H54 (cell line): ENCODE measurements at regions not wholly inside any gene's neighbourhood (a gene's known extent, or its start where the extent isn't known, plus 50 kb on each side); places are given as distances from the start of the nearest gene placed in this dataset.

ENCODE experiments used
- DNase-seq: peaks from one replicate; pipeline ENCODE4 v3.0.0; 2011; ENCODE audit warnings: low spot score, mixed read lengths; ENCODE audit not compliant: insufficient read length
- FAIRE-seq: peaks from 3 replicates; lab custom pipeline; 2011; peaks lifted over from hg19 to GRCh38; lab: Jason Lieb, UNC
- POLR2A ChIP-seq: IDR thresholded peaks from 2 replicates; pipeline ENCODE4 v1.6.1; 2011; ENCODE audit warnings: low read depth, mild to moderate bottlenecking, low read length

DNA sequence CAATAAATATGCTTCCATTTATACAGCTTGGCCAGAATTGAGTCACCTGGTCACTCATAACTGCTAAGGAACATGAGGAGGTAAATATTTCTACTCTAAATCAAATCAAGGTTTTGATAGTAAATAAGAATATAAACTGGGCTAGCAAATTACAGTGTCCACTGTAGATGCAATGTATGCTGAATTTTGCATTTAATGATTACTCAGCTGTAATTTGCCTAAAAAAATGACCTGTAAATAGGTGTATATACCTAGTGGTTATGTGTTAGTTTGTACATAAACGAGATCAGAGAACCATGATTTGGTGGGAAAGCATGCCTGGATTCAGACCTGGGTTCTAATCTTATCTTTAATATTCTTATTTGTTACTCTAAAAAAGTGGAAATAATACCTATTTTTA lies 76.6 kb upstream of the CNTN1 start:
- no peak for FAIRE-seq
- no peak for DNase-seq
- no peak for TF ChIP-seq POLR2A

DNA sequence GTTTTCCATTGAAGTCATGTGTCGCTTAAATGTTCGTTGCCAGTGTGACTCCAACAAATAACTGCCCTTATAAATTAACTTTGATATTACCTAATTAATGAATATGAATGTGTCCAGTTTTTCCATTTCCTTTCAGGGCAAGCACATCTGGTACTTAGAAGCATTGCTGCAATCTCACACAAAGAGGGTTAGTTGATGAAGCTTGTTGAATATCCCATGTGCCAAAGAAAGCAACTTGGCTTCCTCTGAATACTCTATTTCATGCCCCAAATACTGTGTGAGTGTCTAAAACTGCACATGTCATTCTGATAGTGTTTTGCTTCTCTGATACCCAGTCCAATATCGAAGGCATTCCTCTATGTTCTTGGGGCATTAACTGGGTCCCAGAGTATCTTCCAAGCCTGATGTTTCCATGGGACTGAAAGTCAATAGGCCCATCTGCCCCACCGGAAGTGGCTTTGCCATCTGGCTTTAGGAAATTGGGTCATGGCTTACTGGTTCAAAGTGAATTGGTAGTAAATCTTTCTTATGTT lies 75.8 kb upstream of the CNTN1 start:
- FAIRE-seq, result no peak
- DNase-seq, result no peak
- TF ChIP-seq POLR2A, result no peak

DNA sequence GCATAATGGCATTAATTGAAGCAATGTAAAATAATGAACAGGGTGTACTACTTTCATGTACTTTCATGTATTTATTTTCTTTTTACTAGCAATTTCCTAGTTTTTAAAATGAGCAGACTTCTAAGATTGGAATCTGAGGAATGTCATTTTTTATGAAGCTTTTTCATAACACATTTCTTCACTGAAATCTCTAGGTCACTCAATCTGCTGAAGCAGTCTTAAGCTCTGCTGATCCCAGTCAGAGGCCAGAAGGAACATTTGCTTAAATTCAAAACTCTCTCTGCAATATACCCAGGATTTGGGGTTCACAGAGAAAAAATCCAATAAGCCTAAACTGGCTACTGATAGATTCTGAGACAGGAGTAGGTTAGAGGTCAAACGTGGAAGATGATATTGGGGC lies 73.6 kb upstream of the CNTN1 start:
- no peak for FAIRE-seq
- no peak for DNase-seq
- TF ChIP-seq POLR2A, result no peak

DNA sequence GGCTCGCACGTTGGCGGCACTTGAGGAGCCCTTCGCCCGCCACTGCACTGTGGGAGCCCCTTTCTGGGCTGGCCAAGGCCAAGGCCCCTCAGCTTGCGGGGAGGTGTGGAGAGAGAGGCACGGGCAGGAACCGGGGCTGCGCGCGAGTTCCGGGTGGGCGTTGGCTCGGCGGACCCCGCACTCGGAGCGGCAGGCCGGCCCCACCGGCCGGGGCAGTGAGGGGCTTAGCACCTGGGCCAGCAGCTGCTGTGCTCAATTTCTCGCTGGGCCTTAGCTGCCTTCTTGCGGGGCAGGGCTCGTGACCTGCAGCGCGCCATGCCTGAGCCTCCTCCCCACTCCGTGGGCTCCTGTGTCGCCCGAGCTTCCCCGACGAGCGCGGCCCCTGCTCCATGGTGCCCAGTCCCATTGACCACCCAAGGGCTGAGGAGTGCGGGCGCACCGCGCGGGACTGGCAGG lies 71.6 kb upstream of the CNTN1 start:
- TF ChIP-seq POLR2A, result no peak
- DNase-seq (no peak), FAIRE-seq (no peak)

DNA sequence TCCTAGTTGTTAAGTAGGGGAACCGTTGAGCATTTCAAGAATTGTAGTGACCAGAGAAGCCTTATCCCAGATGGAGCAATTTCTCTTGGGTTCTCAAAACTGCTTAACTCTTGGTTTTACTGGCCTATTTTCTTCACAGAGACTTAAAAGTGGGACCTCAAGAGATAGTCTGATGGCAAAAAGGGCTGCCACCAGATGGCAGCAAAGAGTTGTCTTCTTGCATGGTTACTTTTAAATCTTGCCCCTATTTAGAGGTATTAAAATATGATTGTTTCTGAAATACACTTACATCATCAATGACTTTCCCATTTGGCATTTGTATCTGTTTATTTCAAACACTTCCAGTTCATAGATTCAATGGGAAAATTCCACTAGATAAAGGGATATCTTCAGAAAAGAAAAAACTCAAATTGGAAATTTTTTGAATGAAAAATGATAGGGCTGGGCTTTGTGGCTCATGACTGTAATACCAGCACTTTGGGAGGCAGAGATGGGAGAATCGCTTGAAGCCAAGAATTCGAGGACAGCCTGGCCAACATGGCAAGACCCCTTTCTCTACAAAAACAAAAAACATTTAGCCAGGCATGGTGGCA lies 69.9 kb upstream of the CNTN1 start:
- no peak for DNase-seq
- TF ChIP-seq POLR2A, result no peak
- FAIRE-seq, result no peak

DNA sequence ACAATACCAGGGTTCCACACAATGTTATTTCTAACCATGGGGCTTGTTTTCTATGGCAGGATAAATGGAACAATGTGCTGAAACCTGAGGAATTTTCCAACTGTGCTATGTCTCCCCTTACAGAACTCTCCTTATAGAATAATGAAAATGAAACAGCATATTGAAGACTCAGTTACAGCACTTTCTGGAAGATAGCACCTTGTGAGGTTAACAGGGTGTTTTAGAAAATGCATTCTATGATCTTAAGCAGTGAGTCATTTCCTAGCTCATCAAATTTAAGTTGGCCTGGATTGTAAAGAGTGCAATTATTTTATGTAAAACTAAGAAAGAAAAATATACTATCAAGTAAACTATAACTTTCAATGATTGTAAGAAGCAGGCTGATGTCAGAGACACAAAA lies 60.1 kb upstream of the CNTN1 start:
- TF ChIP-seq POLR2A, result no peak
- DNase-seq (no peak), FAIRE-seq (no peak)

DNA sequence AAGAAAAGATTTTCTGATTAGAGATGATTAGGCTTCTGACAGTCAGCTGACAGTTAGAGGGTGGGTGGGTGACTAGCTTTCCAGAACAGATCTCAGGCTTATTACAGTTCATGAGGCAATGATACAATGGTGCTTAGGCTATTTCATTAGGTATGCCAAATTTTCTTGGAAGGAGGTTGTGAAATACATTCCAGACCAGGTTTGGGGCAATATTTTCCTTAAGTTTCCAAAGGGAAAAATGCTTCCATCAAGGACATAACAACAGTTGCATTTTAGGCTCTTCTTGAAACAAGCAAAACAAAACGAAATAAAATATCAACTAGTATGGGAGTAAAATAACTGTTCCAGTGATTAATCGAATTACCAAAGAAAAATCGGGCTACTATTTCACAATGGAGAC lies 59.3 kb upstream of the CNTN1 start:
- TF ChIP-seq POLR2A, result no peak
- FAIRE-seq, result no peak
- DNase-seq, result no peak

DNA sequence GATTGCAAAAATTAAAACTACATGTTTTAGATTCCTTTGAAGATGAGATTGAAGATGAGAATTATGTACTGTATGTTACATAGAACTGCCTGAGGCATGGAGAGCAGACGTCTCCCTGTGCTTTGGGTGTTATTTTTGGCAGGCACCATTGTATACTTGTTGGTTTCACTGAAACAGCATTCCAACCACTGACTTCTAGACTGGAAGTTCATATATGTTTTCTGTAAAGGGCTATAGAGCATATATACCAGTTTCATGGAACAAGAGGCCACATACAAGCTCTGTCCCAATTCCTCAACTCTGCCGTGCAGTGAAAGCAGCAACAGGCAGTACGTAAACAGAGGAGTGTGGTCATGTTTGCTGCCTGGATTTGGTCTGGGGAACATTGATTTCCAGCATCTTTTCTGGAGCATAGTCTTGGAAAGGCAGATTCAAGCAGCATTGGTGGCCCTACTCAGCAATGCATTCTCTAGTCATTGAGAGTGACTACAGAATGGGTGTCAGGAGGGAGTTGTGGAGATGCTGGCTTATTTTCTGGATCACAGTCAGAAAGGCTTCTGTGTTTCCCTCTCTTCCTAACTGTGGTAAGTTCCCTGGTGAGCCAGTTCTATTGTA lies 57.6 kb upstream of the CNTN1 start:
- no peak for DNase-seq
- TF ChIP-seq POLR2A, result no peak
- FAIRE-seq, result no peak

DNA sequence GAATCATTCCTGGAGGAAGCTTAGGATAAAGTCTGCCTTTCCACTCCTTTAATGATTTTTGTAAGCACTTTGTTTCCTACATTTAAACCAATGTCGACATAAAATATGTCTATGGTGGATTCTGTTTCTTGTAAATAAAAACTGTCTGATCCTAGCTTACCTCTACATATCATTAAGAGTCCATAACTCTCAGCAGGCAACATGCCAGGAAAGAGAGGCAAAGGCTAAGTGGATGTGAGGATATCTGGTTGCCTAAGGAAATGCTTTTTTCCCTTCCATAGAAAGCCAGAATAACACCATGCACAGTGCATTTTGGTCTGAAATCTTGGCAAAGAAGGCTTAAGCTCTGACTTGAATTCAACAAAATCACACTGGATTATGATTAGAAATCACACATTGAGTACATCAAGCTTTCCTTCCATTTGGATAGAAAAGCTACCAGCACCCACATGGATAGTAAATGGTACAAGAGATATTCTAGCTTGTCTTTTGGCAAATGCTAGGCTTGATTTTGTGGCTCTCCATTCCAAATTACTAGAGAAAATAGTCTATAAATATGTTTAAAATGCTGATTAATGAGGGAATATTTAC lies 57.0 kb upstream of the CNTN1 start:
- DNase-seq (no peak), FAIRE-seq (no peak)
- no peak for TF ChIP-seq POLR2A
